NCI-H345 treated with DMSO at 0.1 percent for 48 hours (cell line): ENCODE measurements at regions not wholly inside any gene's neighbourhood (a gene's known extent, or its start where the extent isn't known, plus 50 kb on each side); places are given as distances from the start of the nearest gene placed in this dataset.
"Not testable (repeated sequence)": the region's sequence is repeated elsewhere in the genome, so short reads cannot be mapped to it uniquely, and the experiment has no call there.

Experiments used
- DNase-seq: peaks from one replicate; lab custom pipeline; 2025; ENCODE audit not compliant: unreplicated experiment; lab: John Stamatoyannopoulos, UW

GRCh38 chr18:62442391-62442790 is 80.4 kb upstream of the ZCCHC2 start:
- DNase-seq: no peak

- no peak for DNase-seq
Observed at GRCh38 chr18:62445386-62445917, 77.4 kb upstream of the ZCCHC2 start.

- DNase-seq: no peak
Observed at GRCh38 chr18:62446511-62446910, 76.3 kb upstream of the ZCCHC2 start.

GRCh38 chr18:62447652-62448051 is 75.2 kb upstream of the ZCCHC2 start:
- DNase-seq: no peak

- DNase-seq: no peak
Observed at GRCh38 chr18:62448426-62448825, 74.4 kb upstream of the ZCCHC2 start.

- no peak for DNase-seq
Observed at GRCh38 chr18:62449490-62450104, 73.2 kb upstream of the ZCCHC2 start.

- no peak for DNase-seq
Observed at GRCh38 chr18:62450175-62450545, 72.7 kb upstream of the ZCCHC2 start.

GRCh38 chr18:62450546-62451410 is 72.0 kb upstream of the ZCCHC2 start:
- DNase-seq: peak; percentile 55

- no peak for DNase-seq
Observed at GRCh38 chr18:62452280-62452831, 70.5 kb upstream of the ZCCHC2 start.

GRCh38 chr18:62453864-62454263 is 69.0 kb upstream of the ZCCHC2 start:
- DNase-seq: no peak

- no peak for DNase-seq
Observed at GRCh38 chr18:62454527-62454926, 68.3 kb upstream of the ZCCHC2 start.

GRCh38 chr18:62455222-62455621 is 67.6 kb upstream of the ZCCHC2 start:
- DNase-seq: no peak

- DNase-seq: no peak
Observed at GRCh38 chr18:62457877-62458276, 64.9 kb upstream of the ZCCHC2 start.

- no peak for DNase-seq
Observed at GRCh38 chr18:62458346-62458745, 64.5 kb upstream of the ZCCHC2 start.

GRCh38 chr18:62458868-62459716 is 63.7 kb upstream of the ZCCHC2 start:
- DNase-seq: no peak

- peak; percentile 15 for DNase-seq
Observed at GRCh38 chr18:62460851-62461300, 61.9 kb upstream of the ZCCHC2 start.

GRCh38 chr18:62461591-62461990 is 61.2 kb upstream of the ZCCHC2 start:
- no peak for DNase-seq

- no peak for DNase-seq
Observed at GRCh38 chr18:62464266-62464665, 58.6 kb upstream of the ZCCHC2 start.

GRCh38 chr18:62469131-62469530 is 53.7 kb upstream of the ZCCHC2 start:
- not testable (repeated sequence) for DNase-seq
